Lower lobe of right lung (tissue), 2 donors: ENCODE measurements at regions not wholly inside any gene's neighbourhood (a gene's known extent, or its start where the extent isn't known, plus 50 kb on each side); places are given as distances from the start of the nearest gene placed in this dataset.

Experiments used
- ATAC-seq, 2 donors: fragments of 200-7000 bp; cut with Tn5 transposase; one replicate each; pipeline ENCODE4 v1.9.1; 2020 to 2022; ENCODE audit warnings: mild to moderate bottlenecking in 2 of 2, moderate library complexity in 2 of 2
- DNase-seq: peaks from one replicate; pipeline ENCODE4 v3.0.0-alpha.2; 2020
- H3K27ac ChIP-seq: fragments of 200-600 bp; one replicate; pipeline ENCODE4 v1.8.0; 2022
- H3K27me3 ChIP-seq: fragments of 200-600 bp; one replicate; pipeline ENCODE4 v1.8.0; 2022; ENCODE audit warnings: low read depth
- H3K36me3 ChIP-seq: fragments of 200-600 bp; one replicate; pipeline ENCODE4 v1.8.0; 2022; ENCODE audit warnings: mild to moderate bottlenecking
- H3K4me1 ChIP-seq: fragments of 200-600 bp; one replicate; pipeline ENCODE4 v1.8.0; 2022
- H3K4me3 ChIP-seq: fragments of 200-600 bp; one replicate; pipeline ENCODE4 v1.8.0; 2022; ENCODE audit warnings: mild to moderate bottlenecking
- H3K9me3 ChIP-seq: fragments of 200-600 bp; one replicate; pipeline ENCODE4 v1.8.0; 2022
- intact Hi-C: fragments of 100-400 bp; cut with DNase I; formaldehyde crosslinking; loops from one replicate; pipeline ENCODE4 v1.11.0; 2022
- TF ChIP-seq, protein P1 (sequence below): fragments of 200-600 bp; IDR thresholded peaks from one replicate; pipeline ENCODE4 v1.8.0; 2022; ENCODE audit warnings: antibody characterized with exemption, mild to moderate bottlenecking
- donor health status: DM: no; HTN: yes; CAD: no; lungs with severe emphysema.

DNA sequence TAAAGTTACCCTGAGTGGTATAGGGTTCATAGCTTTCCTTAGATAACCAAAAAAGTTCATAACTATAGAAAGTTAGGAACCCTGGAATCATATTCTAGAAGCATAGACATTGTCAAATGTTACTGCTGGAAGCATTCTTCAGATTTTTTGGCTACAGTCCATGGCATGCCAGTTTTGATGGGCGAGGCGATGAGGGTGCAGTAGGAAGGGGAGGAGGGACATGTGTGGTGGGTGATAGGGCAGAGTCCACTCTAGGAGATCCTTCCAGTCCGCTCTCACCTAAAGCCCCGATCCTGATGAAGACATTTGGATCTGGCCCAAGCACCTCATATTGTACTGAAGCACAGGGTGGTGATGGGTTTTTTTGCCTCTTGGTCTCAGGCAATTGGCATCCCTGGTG, 91.8 kb downstream of the HRH4 start:
- ATAC-seq: peak; percentile 15 to 52
- intact Hi-C loops: no loop called here

GRCh38 chr18:24553571-24554285, 93.3 kb downstream of the HRH4 start:
- no peaks in the 10 kb centered on the region for H3K36me3 ChIP-seq

More for the DNA sequence above, 91.8 kb downstream of the HRH4 start:
- TF ChIP-seq, protein P1, sequence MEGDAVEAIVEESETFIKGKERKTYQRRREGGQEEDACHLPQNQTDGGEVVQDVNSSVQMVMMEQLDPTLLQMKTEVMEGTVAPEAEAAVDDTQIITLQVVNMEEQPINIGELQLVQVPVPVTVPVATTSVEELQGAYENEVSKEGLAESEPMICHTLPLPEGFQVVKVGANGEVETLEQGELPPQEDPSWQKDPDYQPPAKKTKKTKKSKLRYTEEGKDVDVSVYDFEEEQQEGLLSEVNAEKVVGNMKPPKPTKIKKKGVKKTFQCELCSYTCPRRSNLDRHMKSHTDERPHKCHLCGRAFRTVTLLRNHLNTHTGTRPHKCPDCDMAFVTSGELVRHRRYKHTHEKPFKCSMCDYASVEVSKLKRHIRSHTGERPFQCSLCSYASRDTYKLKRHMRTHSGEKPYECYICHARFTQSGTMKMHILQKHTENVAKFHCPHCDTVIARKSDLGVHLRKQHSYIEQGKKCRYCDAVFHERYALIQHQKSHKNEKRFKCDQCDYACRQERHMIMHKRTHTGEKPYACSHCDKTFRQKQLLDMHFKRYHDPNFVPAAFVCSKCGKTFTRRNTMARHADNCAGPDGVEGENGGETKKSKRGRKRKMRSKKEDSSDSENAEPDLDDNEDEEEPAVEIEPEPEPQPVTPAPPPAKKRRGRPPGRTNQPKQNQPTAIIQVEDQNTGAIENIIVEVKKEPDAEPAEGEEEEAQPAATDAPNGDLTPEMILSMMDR: no peak
- Histone ChIP-seq H3K4me3 (no peak overlapping the region), H3K4me1 (no peaks in the 10 kb centered on the region), H3K27ac (no peak overlapping the region), H3K9me3 (no peaks in the 10 kb centered on the region), H3K36me3 (no peaks in the 10 kb centered on the region), H3K27me3 (no peaks in the 10 kb centered on the region)
- no peak for DNase-seq

DNA sequence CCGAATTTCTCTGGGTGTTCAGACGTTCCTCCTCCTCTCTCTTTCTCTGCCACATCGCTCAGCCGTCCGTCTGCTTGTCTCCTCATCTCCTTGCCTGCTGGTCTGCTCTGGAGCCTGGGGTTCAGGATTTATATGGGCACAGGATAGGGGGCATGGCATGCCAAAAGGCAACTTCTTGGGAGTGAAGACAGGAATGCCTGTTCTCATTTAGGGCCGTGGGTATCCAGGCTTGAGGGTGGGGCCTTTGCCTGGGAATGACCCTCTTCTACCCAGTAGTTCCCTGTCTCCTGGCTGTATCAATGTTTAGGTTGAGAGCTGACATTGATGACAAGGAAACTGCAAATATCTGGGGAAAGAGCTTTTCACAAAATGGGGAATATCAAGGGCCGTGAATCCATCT, 98.0 kb downstream of the HRH4 start:
- H3K27ac ChIP-seq: no peak overlapping the region
- TF ChIP-seq, protein P1: no peak
- H3K9me3 ChIP-seq: no peaks in the 10 kb centered on the region
- intact Hi-C loops: no loop called here
- ATAC-seq: no peak
- H3K36me3 ChIP-seq: no peaks in the 10 kb centered on the region
- H3K4me1 ChIP-seq: no peaks in the 10 kb centered on the region
- no peaks in the 10 kb centered on the region for H3K27me3 ChIP-seq
- DNase-seq: no peak
- no peak overlapping the region for H3K4me3 ChIP-seq

More at GRCh38 chr18:24553571-24554285, 93.3 kb downstream of the HRH4 start:
- ATAC-seq (no peak), DNase-seq (no peak)
- Histone ChIP-seq H3K27me3 (no peaks in the 10 kb centered on the region), H3K4me1 (no peaks in the 10 kb centered on the region), H3K4me3 (no peak overlapping the region), H3K9me3 (no peaks in the 10 kb centered on the region), H3K27ac (no peak overlapping the region)
- TF ChIP-seq, protein P1: no peak
- intact Hi-C loops: no loop called here

GRCh38 chr18:24559526-24559925, 99.1 kb downstream of the HRH4 start:
- no peaks in the 10 kb centered on the region for H3K9me3 ChIP-seq
- H3K27me3 ChIP-seq: no peaks in the 10 kb centered on the region
- intact Hi-C loops: no loop called here
- ATAC-seq: no peak
- H3K36me3 ChIP-seq: no peaks in the 10 kb centered on the region
- H3K4me1 ChIP-seq: no peaks in the 10 kb centered on the region
- no peak overlapping the region for H3K27ac ChIP-seq
- TF ChIP-seq, protein P1: no peak
- no peak for DNase-seq
- H3K4me3 ChIP-seq: no peak overlapping the region

DNA sequence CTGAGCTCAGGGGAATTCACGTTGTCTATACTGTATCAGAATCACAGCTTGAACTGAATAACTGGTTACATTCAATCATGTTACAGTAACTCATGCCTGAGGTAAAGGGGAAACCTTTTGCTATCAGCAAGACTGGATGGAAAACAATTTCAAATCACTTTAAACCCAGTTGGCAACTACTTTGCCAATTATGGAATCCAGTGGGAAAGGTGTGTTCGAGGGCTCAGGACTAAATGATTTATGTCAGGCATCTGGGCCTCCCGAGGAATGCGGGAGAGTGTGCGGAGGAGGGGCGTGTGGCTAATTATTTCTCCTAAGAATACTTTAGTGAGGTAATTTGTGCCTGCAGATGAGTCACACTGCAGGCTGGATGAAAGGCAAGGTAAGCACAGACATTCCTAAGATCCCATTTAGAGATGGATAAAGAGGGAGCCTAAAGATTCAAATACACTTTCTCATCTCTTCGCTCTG, 100.1 kb downstream of the HRH4 start:
- intact Hi-C loops: no loop called here
- Histone ChIP-seq H3K27ac (no peak overlapping the region), H3K4me1 (no peaks in the 10 kb centered on the region), H3K9me3 (no peaks in the 10 kb centered on the region), H3K36me3 (no peaks in the 10 kb centered on the region), H3K4me3 (no peak overlapping the region), H3K27me3 (no peaks in the 10 kb centered on the region)
- no peak for DNase-seq
- ATAC-seq: peak; percentile 79 to 92
- TF ChIP-seq, protein P1: no peak
